Colonic mucosa (tissue), 4 donors: ENCODE measurements at regions not wholly inside any gene's neighbourhood (a gene's known extent, or its start where the extent isn't known, plus 50 kb on each side); places are given as distances from the start of the nearest gene placed in this dataset.

Experiments used
- DNase-seq: peaks from one replicate; pipeline ENCODE4 v3.0.0-alpha.2; 2020
- H3K27ac ChIP-seq: fragments of 200-600 bp; one replicate; pipeline ENCODE4 v1.8.0; 2021
- H3K27me3 ChIP-seq: fragments of 200-600 bp; one replicate; pipeline ENCODE4 v1.8.0; 2021
- H3K36me3 ChIP-seq: fragments of 200-600 bp; one replicate; pipeline ENCODE4 v1.8.0; 2021
- H3K4me1 ChIP-seq: fragments of 200-600 bp; one replicate; pipeline ENCODE4 v1.8.0; 2021; ENCODE audit warnings: mild to moderate bottlenecking
- H3K4me3 ChIP-seq: fragments of 200-600 bp; one replicate; pipeline ENCODE4 v1.8.0; 2021
- H3K9ac ChIP-seq, 2 donors: one replicate each; pipeline ENCODE4 v1.7.0; 2013; ENCODE audit warnings: control low read depth in 2 of 2, low read depth in 2 of 2, low read length in 2 of 2
- H3K9me3 ChIP-seq: fragments of 200-600 bp; one replicate; pipeline ENCODE4 v1.8.0; 2021
- CTCF ChIP-seq: fragments of 200-600 bp; IDR thresholded peaks from one replicate; pipeline ENCODE4 v1.8.0; 2022; ENCODE audit warnings: antibody characterized with exemption, mild to moderate bottlenecking
- intact Hi-C: fragments of 100-400 bp; cut with DNase I; formaldehyde crosslinking; loops from one replicate; pipeline ENCODE4 v1.14.1; 2022
- donor health status: healthy.
- donor health status: DM: no; HTN: no; CAD: no.
- donor health status: DM: no; HTN: no; CAD: no.

- H3K9me3 ChIP-seq = no peaks in the 10 kb centered on the region
- no peak for TF ChIP-seq CTCF
- H3K36me3 ChIP-seq = no peaks in the 10 kb centered on the region
- peak; percentile 11 for DNase-seq
- H3K4me1 ChIP-seq = no peaks in the 10 kb centered on the region
- H3K4me3 ChIP-seq = no peak overlapping the region
- intact Hi-C loops = no loop called here
- no peak overlapping the region for H3K27ac ChIP-seq
- no peak overlapping the region for H3K9ac ChIP-seq
- H3K27me3 ChIP-seq = no peaks in the 10 kb centered on the region
These were observed 457.7 kb downstream of the BRD1 start for GRCh38 chr22:49369726-49370626.

GRCh38 chr22:49368976-49369725, 458.5 kb downstream of the BRD1 start:
- H3K9ac ChIP-seq = no peak overlapping the region
- H3K36me3 ChIP-seq = no peaks in the 10 kb centered on the region
- no peak overlapping the region for H3K4me3 ChIP-seq
- H3K4me1 ChIP-seq = no peaks in the 10 kb centered on the region
- no peaks in the 10 kb centered on the region for H3K27me3 ChIP-seq
- no peaks in the 10 kb centered on the region for H3K9me3 ChIP-seq
- peak; percentile 14 for DNase-seq
- intact Hi-C loops = no loop called here
- no peak for TF ChIP-seq CTCF
- H3K27ac ChIP-seq = no peak overlapping the region

- Histone ChIP-seq H3K27me3 (no peaks in the 10 kb centered on the region), H3K9ac (no peak overlapping the region), H3K36me3 (no peaks in the 10 kb centered on the region), H3K4me1 (no peaks in the 10 kb centered on the region), H3K27ac (no peak overlapping the region), H3K9me3 (no peaks in the 10 kb centered on the region), H3K4me3 (no peak overlapping the region)
- intact Hi-C loops = no loop called here
- no peak for TF ChIP-seq CTCF
- peak; percentile 2 for DNase-seq
These were observed 459.3 kb downstream of the BRD1 start for GRCh38 chr22:49368221-49368975.

- no peaks in the 10 kb centered on the region for H3K27me3 ChIP-seq
- no peaks in the 10 kb centered on the region for H3K9me3 ChIP-seq
- H3K9ac ChIP-seq = no peak overlapping the region
- no peak overlapping the region for H3K4me3 ChIP-seq
- DNase-seq = peak; percentile 6
- intact Hi-C loops = no loop called here
- no peaks in the 10 kb centered on the region for H3K4me1 ChIP-seq
- H3K36me3 ChIP-seq = no peaks in the 10 kb centered on the region
- no peak for TF ChIP-seq CTCF
- H3K27ac ChIP-seq = no peak overlapping the region
These were observed 460.5 kb downstream of the BRD1 start for GRCh38 chr22:49367041-49367697.

GRCh38 chr22:49366437-49366836, 461.2 kb downstream of the BRD1 start:
- intact Hi-C loops = no loop called here
- H3K27ac ChIP-seq = no peak overlapping the region
- no peak overlapping the region for H3K4me3 ChIP-seq
- no peak for TF ChIP-seq CTCF
- H3K9me3 ChIP-seq = no peaks in the 10 kb centered on the region
- no peaks in the 10 kb centered on the region for H3K27me3 ChIP-seq
- no peaks in the 10 kb centered on the region for H3K4me1 ChIP-seq
- no peak overlapping the region for H3K9ac ChIP-seq
- H3K36me3 ChIP-seq = no peaks in the 10 kb centered on the region
- no peak for DNase-seq
